Upper lobe of left lung (tissue), 4 donors: ENCODE measurements at regions not wholly inside any gene's neighbourhood (a gene's known extent, or its start where the extent isn't known, plus 50 kb on each side); places are given as distances from the start of the nearest gene placed in this dataset.

Source experiments
- CTCF ChIP-seq, 6 experiments: fragments of 450-650 bp in 4 of 6; fragments of 200-600 bp in 2 of 6; sonication (generic) in 2 of 6; IDR thresholded peaks; one replicate each; pipeline ENCODE4 v1.5.1; 2016 to 2019; ENCODE audit warnings: antibody characterized with exemption in 6 of 6
- POLR2A ChIP-seq, 4 donors: fragments of 450-650 bp; IDR thresholded peaks; one replicate each; pipeline ENCODE4 v1.5.1; 2016 to 2017; ENCODE audit warnings: antibody characterized with exemption in 4 of 4, mild to moderate bottlenecking in 2 of 4

GRCh38 chr4:119746951-119747350 is 118.3 kb upstream of the PDE5A start:
- TF ChIP-seq CTCF (IDR thresholded peaks at IDR 0.05) (no peak), POLR2A (IDR thresholded peaks at IDR 0.05) (no peak)
